Gastroesophageal sphincter (tissue), 3 donors: ENCODE measurements at regions not wholly inside any gene's neighbourhood (a gene's known extent, or its start where the extent isn't known, plus 50 kb on each side); places are given as distances from the start of the nearest gene placed in this dataset.

Experiments used
- EP300 ChIP-seq: sonication (generic); formaldehyde crosslinking; IDR thresholded peaks from one replicate; pipeline ENCODE4 v1.6.1; 2017; ENCODE audit warnings: antibody characterized with exemption, mild to moderate bottlenecking
- POLR2AphosphoS5 ChIP-seq: sonication (generic); formaldehyde crosslinking; IDR thresholded peaks from one replicate; pipeline ENCODE4 v1.6.1; 2017; ENCODE audit warnings: antibody characterized with exemption
- TF ChIP-seq, protein P1 (sequence below), 4 experiments: fragments of 200-600 bp in 2 of 4; fragments of 450-650 bp in 2 of 4; sonication (generic) in 1 of 4; IDR thresholded peaks; one replicate each; pipeline ENCODE4 v1.5.1; 2017 to 2019; ENCODE audit warnings: antibody characterized with exemption in 4 of 4, mild to moderate bottlenecking in 2 of 4, moderate library complexity in 2 of 4

DNA sequence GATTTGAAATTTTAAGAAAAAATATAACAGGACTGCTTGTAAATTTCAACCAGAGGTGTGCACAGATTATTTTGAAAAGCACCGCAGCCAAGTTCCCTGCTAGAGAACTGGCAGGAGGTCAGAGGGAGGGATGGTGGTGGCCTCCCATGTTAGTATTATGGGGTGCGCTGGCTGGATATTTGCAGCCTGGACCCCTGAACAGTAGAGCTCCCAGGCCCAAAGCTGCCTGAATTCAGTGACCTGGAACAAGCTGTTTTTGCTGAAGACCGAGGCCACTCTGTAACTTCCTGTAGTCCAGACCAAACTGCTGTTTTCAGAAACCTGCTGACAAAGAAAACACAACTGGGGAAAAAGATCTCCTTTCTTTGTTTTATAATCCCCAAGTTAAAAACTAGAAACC, 314.3 kb downstream of the TNS1 start:
- TF ChIP-seq EP300, result no peak
- no peak for TF ChIP-seq POLR2AphosphoS5
- TF ChIP-seq, protein P1, sequence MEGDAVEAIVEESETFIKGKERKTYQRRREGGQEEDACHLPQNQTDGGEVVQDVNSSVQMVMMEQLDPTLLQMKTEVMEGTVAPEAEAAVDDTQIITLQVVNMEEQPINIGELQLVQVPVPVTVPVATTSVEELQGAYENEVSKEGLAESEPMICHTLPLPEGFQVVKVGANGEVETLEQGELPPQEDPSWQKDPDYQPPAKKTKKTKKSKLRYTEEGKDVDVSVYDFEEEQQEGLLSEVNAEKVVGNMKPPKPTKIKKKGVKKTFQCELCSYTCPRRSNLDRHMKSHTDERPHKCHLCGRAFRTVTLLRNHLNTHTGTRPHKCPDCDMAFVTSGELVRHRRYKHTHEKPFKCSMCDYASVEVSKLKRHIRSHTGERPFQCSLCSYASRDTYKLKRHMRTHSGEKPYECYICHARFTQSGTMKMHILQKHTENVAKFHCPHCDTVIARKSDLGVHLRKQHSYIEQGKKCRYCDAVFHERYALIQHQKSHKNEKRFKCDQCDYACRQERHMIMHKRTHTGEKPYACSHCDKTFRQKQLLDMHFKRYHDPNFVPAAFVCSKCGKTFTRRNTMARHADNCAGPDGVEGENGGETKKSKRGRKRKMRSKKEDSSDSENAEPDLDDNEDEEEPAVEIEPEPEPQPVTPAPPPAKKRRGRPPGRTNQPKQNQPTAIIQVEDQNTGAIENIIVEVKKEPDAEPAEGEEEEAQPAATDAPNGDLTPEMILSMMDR (IDR thresholded peaks at IDR 0.05), result no peak
